Natural killer cell (primary cell): ENCODE measurements at regions not wholly inside any gene's neighbourhood (a gene's known extent, or its start where the extent isn't known, plus 50 kb on each side); places are given as distances from the start of the nearest gene placed in this dataset.

ENCODE experiments used
- ATAC-seq, 3 donors: fragments of 150-1000 bp in 2 of 3; fragments of 200-7000 bp in 1 of 3; cut with Tn5 transposase; 1 replicate in 1 of 3; 2 replicates in 2 of 3; pipeline ENCODE4 v1.10.0; 2021; ENCODE audit warnings: mild to moderate bottlenecking in 2 of 3, moderate library complexity in 2 of 3
- DNase-seq, 2 donors: peaks; one replicate each; pipeline versions ENCODE4 v3.0.0 to v3.0.0-alpha.2; 2013 to 2021; ENCODE audit warnings: mixed read lengths in 1 of 2
- H3K27ac ChIP-seq: one replicate; pipeline ENCODE4 v1.5.1; 2013; ENCODE audit warnings: mild to moderate bottlenecking, low read length
- H3K27me3 ChIP-seq: one replicate; pipeline ENCODE4 v1.6.1; 2013; ENCODE audit warnings: low read length; ENCODE audit not compliant: control insufficient read depth, insufficient read depth
- H3K36me3 ChIP-seq: one replicate; pipeline ENCODE4 v1.6.1; 2013; ENCODE audit warnings: low read length; ENCODE audit not compliant: control insufficient read depth, insufficient read depth
- H3K4me1 ChIP-seq: one replicate; pipeline ENCODE4 v1.6.1; 2013; ENCODE audit warnings: low read length; ENCODE audit not compliant: control insufficient read depth, insufficient read depth
- H3K4me3 ChIP-seq: one replicate; pipeline ENCODE4 v1.5.1; 2013; ENCODE audit warnings: low read length
- H3K9me3 ChIP-seq: one replicate; pipeline ENCODE4 v1.6.1; 2013; ENCODE audit warnings: low read length; ENCODE audit not compliant: control insufficient read depth, insufficient read depth
- H3K27ac Mint-ChIP-seq, 2 donors: one replicate each; pipeline ENCODE4 v1.8.0; 2022; ENCODE audit warnings: mild to moderate bottlenecking in 2 of 2, mixed read lengths in 2 of 2, moderate library complexity in 1 of 2
- H3K27me3 Mint-ChIP-seq, 2 donors: one replicate each; pipeline ENCODE4 v1.8.0; 2022; ENCODE audit warnings: low read depth in 2 of 2, mixed read lengths in 2 of 2
- H3K36me3 Mint-ChIP-seq: one replicate; pipeline ENCODE4 v1.8.0; 2022; ENCODE audit warnings: mixed read lengths
- H3K4me1 Mint-ChIP-seq, 2 donors: one replicate each; pipeline ENCODE4 v1.8.0; 2022; ENCODE audit warnings: mixed read lengths in 2 of 2
- H3K4me3 Mint-ChIP-seq: one replicate; pipeline ENCODE4 v1.8.0; 2022; ENCODE audit warnings: mild to moderate bottlenecking, moderate library complexity, mixed read lengths
- H3K9me3 Mint-ChIP-seq, 2 donors: one replicate each; pipeline ENCODE4 v1.8.0; 2022; ENCODE audit warnings: mixed read lengths in 2 of 2
- WGBS: methylation state at CpG from one replicate; pipeline ENCODE4 v1.1.7; 2013; ENCODE audit warnings: missing lambda C conversion rate; ENCODE audit not compliant: insufficient coverage; 5-methylcytosine and 5-hydroxymethylcytosine counted together
- intact Hi-C: fragments of 100-400 bp; cut with micrococcal nuclease; formaldehyde crosslinking; loops from one replicate; pipeline ENCODE4 v1.14.2; 2022
- TF ChIP-seq, protein P1 (sequence below): fragments of 200-600 bp; IDR thresholded peaks from one replicate; pipeline ENCODE4 v1.8.0; 2022; ENCODE audit warnings: antibody characterized with exemption

DNA sequence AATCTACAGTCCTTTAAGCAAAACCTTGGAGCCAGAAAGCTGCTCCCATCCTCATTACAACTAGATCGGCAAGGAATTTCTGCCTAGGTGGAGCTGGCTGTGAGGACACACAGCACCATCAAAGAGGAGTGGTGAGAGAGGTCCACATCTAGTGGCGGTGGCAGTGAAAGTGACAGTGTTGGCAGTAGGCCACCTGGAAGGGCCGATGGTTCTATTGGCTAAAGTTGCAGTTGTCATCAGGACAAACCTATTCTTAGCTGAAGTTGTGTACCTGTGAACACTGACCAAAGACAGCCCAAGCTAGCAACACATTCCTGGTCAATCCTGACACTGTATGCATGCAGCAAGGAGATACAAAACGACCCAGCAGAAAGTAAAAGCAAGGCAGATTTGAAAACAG lies 218.1 kb upstream of the CHAC2 start:
- Mint-ChIP-seq H3K27ac (no peak overlapping the region), H3K9me3 (no peaks in the 10 kb centered on the region)

GRCh38 chr2:53545604-53546003 lies 222.0 kb upstream of the CHAC2 start:
- no peak overlapping the region for H3K4me3 Mint-ChIP-seq
- H3K27me3 Mint-ChIP-seq = no peaks in the 10 kb centered on the region
- Histone ChIP-seq H3K36me3 (no peaks in the 10 kb centered on the region), H3K9me3 (no peaks in the 10 kb centered on the region), H3K4me3 (no peak overlapping the region), H3K4me1 (no peaks in the 10 kb centered on the region), H3K27ac (no peak overlapping the region), H3K27me3 (no peaks in the 10 kb centered on the region)
- intact Hi-C loops = no loop called here
- 92% methylated on average over 4 of the region's 4 CpGs for WGBS
- ATAC-seq (no peak), DNase-seq (no peak)
- no peaks in the 10 kb centered on the region for H3K4me1 Mint-ChIP-seq
- no peaks in the 10 kb centered on the region for H3K36me3 Mint-ChIP-seq
- TF ChIP-seq, protein P1, sequence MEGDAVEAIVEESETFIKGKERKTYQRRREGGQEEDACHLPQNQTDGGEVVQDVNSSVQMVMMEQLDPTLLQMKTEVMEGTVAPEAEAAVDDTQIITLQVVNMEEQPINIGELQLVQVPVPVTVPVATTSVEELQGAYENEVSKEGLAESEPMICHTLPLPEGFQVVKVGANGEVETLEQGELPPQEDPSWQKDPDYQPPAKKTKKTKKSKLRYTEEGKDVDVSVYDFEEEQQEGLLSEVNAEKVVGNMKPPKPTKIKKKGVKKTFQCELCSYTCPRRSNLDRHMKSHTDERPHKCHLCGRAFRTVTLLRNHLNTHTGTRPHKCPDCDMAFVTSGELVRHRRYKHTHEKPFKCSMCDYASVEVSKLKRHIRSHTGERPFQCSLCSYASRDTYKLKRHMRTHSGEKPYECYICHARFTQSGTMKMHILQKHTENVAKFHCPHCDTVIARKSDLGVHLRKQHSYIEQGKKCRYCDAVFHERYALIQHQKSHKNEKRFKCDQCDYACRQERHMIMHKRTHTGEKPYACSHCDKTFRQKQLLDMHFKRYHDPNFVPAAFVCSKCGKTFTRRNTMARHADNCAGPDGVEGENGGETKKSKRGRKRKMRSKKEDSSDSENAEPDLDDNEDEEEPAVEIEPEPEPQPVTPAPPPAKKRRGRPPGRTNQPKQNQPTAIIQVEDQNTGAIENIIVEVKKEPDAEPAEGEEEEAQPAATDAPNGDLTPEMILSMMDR = no peak
- H3K9me3 Mint-ChIP-seq = peaks cover 2 to 3% of the 10 kb centered on the region in 2 donors
- no peak overlapping the region for H3K27ac Mint-ChIP-seq

More for the DNA sequence above, 218.1 kb upstream of the CHAC2 start:
- Mint-ChIP-seq H3K4me1 (no peaks in the 10 kb centered on the region), H3K27me3 (no peaks in the 10 kb centered on the region), H3K36me3 (no peaks in the 10 kb centered on the region), H3K4me3 (no peak overlapping the region)
- WGBS = 81% methylated on average over 4 of the region's 4 CpGs
- DNase-seq (no peak), ATAC-seq (no peak)
- Histone ChIP-seq H3K9me3 (peaks cover 7% of the 10 kb centered on the region), H3K36me3 (no peaks in the 10 kb centered on the region), H3K27me3 (no peaks in the 10 kb centered on the region), H3K27ac (no peak overlapping the region), H3K4me1 (no peaks in the 10 kb centered on the region), H3K4me3 (no peak overlapping the region)
- TF ChIP-seq, protein P1 = no peak
- intact Hi-C loops = no loop called here

DNA sequence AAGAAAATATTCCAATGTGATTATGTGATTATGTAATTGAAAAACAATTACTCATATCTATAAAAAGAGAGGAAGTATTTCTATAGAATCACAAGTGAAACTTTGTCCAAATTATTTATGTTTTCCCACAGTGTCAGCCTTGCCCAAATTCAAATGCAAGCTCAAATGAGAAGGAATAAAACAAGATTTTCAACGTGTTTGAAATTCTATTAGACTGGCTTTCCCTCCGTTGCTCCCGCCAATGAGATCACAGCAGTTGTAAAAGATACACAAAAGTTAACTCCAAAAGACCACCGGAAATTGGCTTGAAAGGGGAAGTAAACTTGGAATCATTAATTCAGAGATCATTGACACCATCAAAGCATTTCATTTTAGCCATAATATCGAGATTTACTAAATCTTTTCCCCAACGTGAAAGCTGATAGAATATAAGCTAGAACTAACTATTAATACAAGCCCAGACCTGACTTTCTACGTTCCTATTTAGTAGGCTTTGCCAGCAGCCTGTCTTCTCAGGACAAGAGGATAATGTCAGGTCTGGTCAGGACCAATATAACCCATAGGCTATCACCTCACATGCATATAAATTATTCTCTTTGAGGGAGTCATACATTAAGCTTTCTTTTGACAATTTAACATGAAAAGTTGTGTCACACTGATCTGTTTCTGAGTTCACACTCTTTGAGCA lies 222.6 kb upstream of the CHAC2 start:
- Mint-ChIP-seq H3K27ac (no peak overlapping the region), H3K27me3 (no peaks in the 10 kb centered on the region), H3K4me3 (no peak overlapping the region), H3K4me1 (no peaks in the 10 kb centered on the region), H3K36me3 (no peaks in the 10 kb centered on the region), H3K9me3 (peaks cover 5 to 7% of the 10 kb centered on the region in 2 donors)
- ATAC-seq = no peak
- 72% methylated on average over 7 of the region's 7 CpGs for WGBS
- Histone ChIP-seq H3K27me3 (no peaks in the 10 kb centered on the region), H3K4me1 (no peaks in the 10 kb centered on the region), H3K27ac (no peak overlapping the region), H3K36me3 (no peaks in the 10 kb centered on the region), H3K9me3 (no peaks in the 10 kb centered on the region), H3K4me3 (no peak overlapping the region)
- intact Hi-C loops = no loop called here
- no peak for DNase-seq
- TF ChIP-seq, protein P1 = no peak

GRCh38 chr2:53543083-53543482 lies 224.5 kb upstream of the CHAC2 start:
- ATAC-seq (no peak), DNase-seq (no peak)
- Mint-ChIP-seq H3K27me3 (no peaks in the 10 kb centered on the region), H3K4me1 (no peaks in the 10 kb centered on the region), H3K9me3 (peaks cover 8 to 11% of the 10 kb centered on the region in 2 donors), H3K4me3 (no peak overlapping the region), H3K27ac (no peak overlapping the region), H3K36me3 (no peaks in the 10 kb centered on the region)
- Histone ChIP-seq H3K4me1 (no peaks in the 10 kb centered on the region), H3K4me3 (no peak overlapping the region), H3K27ac (no peak overlapping the region), H3K27me3 (no peaks in the 10 kb centered on the region), H3K36me3 (no peaks in the 10 kb centered on the region), H3K9me3 (no peaks in the 10 kb centered on the region)
- 80% methylated on average over 1 of the region's 1 CpG for WGBS
- intact Hi-C loops = no loop called here
- TF ChIP-seq, protein P1 = no peak
